Lung (tissue), 11 donors: ENCODE measurements at regions not wholly inside any gene's neighbourhood (a gene's known extent, or its start where the extent isn't known, plus 50 kb on each side); places are given as distances from the start of the nearest gene placed in this dataset.

Experiments used
- ATAC-seq: fragments of 200-7000 bp; cut with Tn5 transposase; one replicate; pipeline ENCODE4 v1.9.1; 2020; ENCODE audit warnings: moderate number of reproducible peaks; ENCODE audit not compliant: insufficient read depth, low FRiP score
- DNase-seq, 3 donors: peaks; one replicate each; pipeline ENCODE4 v3.0.0-alpha.2; 2013 to 2017
- H3K27ac ChIP-seq, 2 donors: one replicate each; pipeline ENCODE4 v1.5.1; 2013; ENCODE audit warnings: mild to moderate bottlenecking in 2 of 2, moderate library complexity in 2 of 2, control low read depth in 1 of 2, inconsistent platforms in 1 of 2, low read depth in 1 of 2, low read length in 1 of 2
- H3K27me3 ChIP-seq, 3 donors: one replicate each; pipeline ENCODE4 v1.5.1; 2013; ENCODE audit warnings: low read length in 2 of 3; ENCODE audit not compliant: control insufficient read depth in 3 of 3, insufficient read depth in 3 of 3
- H3K36me3 ChIP-seq, 4 donors: one replicate each; pipeline ENCODE4 v1.5.1; 2013; ENCODE audit warnings: low read length in 4 of 4, mild to moderate bottlenecking in 1 of 4, moderate library complexity in 1 of 4; ENCODE audit not compliant: control insufficient read depth in 4 of 4, insufficient read depth in 4 of 4
- H3K4me1 ChIP-seq, 5 donors: one replicate each; pipeline ENCODE4 v1.5.1; 2013; ENCODE audit warnings: low read length in 5 of 5, mild to moderate bottlenecking in 2 of 5, moderate library complexity in 1 of 5; ENCODE audit not compliant: control insufficient read depth in 5 of 5, insufficient read depth in 5 of 5
- H3K4me3 ChIP-seq: one replicate; pipeline ENCODE4 v1.5.1; 2013; ENCODE audit warnings: mild to moderate bottlenecking, control low read depth, moderate library complexity
- H3K9ac ChIP-seq, 2 donors: one replicate each; pipeline ENCODE4 v1.5.1; 2013; ENCODE audit warnings: low read length in 2 of 2, control low read depth in 1 of 2; ENCODE audit not compliant: insufficient read depth in 1 of 2
- H3K9me3 ChIP-seq, 4 donors: one replicate each; pipeline ENCODE4 v1.5.1; 2013; ENCODE audit warnings: low read length in 3 of 4, mild to moderate bottlenecking in 1 of 4, moderate library complexity in 1 of 4; ENCODE audit not compliant: control insufficient read depth in 4 of 4, insufficient read depth in 3 of 4
- WGBS, 2 donors: extraction: QIAGEN DNeasy Blood & Tissue Kit; methylation state at CpG; one replicate each; pipeline ENCODE4 v1.1.7; 2013; 5-methylcytosine and 5-hydroxymethylcytosine counted together
- TF ChIP-seq, protein P1 (sequence below): IDR thresholded peaks from 2 replicates; pipeline ENCODE4 v1.5.1; 2012; ENCODE audit warnings: mild to moderate bottlenecking; ENCODE audit errors: control extremely low read depth, extremely low read depth
- donor health status: control.
- donor health status: control.
- donor health status: Bipolar disorder and iron deficiency.
- donor health status: healthy.
- donor health status: DM: yes; HTN: yes; CAD: no.

DNA sequence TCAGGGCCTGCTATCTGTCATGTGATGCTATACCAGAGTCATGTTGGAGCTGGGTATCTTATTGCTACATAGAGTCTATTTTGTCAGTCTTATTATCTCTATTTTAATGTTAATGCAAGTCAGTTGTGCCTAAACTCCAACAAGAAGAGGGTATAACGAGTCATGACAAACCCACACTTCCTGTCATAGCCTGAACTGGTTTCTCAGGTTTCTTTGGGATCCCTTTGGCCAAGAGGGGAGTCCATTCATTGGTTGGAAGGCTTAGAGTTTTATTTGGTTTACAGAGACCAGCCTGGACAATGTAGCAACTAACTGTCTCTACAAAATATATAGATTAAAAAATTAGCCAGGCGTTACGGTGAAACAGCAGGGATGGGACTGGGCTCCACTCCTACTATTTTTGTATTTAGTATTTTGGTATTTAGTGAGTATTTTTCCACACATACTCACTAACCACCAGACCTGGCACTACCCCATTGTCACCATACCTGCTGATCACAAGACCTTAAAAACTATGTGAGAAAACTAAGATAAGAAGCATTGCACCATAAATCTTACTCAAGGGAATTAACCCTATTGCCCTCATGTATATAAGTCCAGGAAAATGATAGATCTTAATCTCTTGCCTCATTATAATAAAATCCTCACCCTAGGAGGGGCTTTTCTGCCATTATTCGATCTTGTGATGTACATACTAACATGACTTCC lies 387.5 kb downstream of the IPO8 start:
- WGBS, 2 donors = 67% methylated on average over 4 of the region's 4 CpGs
- Histone ChIP-seq H3K4me3 (no peak overlapping the region), H3K4me1 (no peaks in the 10 kb centered on the region), H3K9ac (no peak overlapping the region), H3K9me3 (peaks cover 0 to 7% (median 0%) of the 10 kb centered on the region in 4 donors), H3K36me3 (no peaks in the 10 kb centered on the region), H3K27ac (no peak overlapping the region), H3K27me3 (no peaks in the 10 kb centered on the region)
- TF ChIP-seq, protein P1, sequence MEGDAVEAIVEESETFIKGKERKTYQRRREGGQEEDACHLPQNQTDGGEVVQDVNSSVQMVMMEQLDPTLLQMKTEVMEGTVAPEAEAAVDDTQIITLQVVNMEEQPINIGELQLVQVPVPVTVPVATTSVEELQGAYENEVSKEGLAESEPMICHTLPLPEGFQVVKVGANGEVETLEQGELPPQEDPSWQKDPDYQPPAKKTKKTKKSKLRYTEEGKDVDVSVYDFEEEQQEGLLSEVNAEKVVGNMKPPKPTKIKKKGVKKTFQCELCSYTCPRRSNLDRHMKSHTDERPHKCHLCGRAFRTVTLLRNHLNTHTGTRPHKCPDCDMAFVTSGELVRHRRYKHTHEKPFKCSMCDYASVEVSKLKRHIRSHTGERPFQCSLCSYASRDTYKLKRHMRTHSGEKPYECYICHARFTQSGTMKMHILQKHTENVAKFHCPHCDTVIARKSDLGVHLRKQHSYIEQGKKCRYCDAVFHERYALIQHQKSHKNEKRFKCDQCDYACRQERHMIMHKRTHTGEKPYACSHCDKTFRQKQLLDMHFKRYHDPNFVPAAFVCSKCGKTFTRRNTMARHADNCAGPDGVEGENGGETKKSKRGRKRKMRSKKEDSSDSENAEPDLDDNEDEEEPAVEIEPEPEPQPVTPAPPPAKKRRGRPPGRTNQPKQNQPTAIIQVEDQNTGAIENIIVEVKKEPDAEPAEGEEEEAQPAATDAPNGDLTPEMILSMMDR = no peak
- DNase-seq (no peak), ATAC-seq (no peak)

DNA sequence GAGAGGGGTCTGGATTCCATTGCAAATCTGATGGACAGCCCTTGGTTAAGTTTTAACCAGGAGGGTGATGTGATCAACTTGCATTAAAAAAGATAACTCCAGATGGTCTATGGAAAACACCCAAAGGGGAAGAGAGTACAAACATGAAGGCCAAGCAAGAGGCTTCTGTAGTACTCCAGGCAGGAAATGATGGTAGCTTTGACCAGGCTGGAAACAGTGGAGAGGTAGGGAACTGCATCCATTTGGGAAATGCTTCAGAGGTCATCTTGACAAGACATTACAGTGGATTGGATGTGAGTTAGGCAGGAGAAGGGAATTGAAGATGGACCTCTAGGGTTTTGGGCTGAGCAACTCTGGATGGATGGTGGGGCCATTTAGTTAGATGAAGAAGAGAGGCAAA lies 391.1 kb downstream of the IPO8 start:
- no peaks in the 10 kb centered on the region for H3K9me3 ChIP-seq
- ATAC-seq (no peak), DNase-seq (no peak)
- no peak overlapping the region for H3K4me3 ChIP-seq
- no peaks in the 10 kb centered on the region for H3K27me3 ChIP-seq
- H3K4me1 ChIP-seq = no peaks in the 10 kb centered on the region
- H3K9ac ChIP-seq = no peak overlapping the region
- no peak overlapping the region for H3K27ac ChIP-seq
- TF ChIP-seq, protein P1 = no peak
- no peaks in the 10 kb centered on the region for H3K36me3 ChIP-seq

DNA sequence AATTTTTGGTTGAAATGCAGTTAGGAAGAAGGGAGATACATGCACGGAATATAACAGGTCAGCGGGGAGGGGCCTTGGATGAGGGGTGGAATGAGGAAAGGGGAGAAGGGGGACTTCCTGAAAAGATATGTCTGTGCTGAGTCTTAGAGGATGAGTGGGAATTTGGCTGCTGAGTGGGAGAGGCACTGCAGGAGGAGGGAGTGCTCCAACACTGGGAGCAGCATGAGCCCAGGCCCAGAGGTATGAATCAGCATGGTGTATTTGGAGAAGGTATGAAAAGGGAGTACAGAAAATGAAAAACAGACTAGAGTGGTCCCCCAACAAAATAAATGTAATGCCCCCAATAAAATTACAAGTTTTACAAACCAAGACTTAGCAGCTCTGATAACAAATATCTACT lies 394.4 kb downstream of the IPO8 start:
- no peak for ATAC-seq

More for the DNA sequence above, 394.4 kb downstream of the IPO8 start:
- H3K9me3 ChIP-seq = peaks cover 0 to 2% (median 0%) of the 10 kb centered on the region in 4 donors
- no peak overlapping the region for H3K4me3 ChIP-seq
- DNase-seq = no peak
- TF ChIP-seq, protein P1 = no peak
- H3K4me1 ChIP-seq = no peaks in the 10 kb centered on the region
- no peak overlapping the region for H3K9ac ChIP-seq
- H3K27me3 ChIP-seq = no peaks in the 10 kb centered on the region
- H3K36me3 ChIP-seq = no peaks in the 10 kb centered on the region
- no peak overlapping the region for H3K27ac ChIP-seq
- WGBS, 2 donors = 91 to 93% methylated on average over 2 of the region's 2 CpGs
